H1 (cell line): ENCODE measurements at regions not wholly inside any gene's neighbourhood (a gene's known extent, or its start where the extent isn't known, plus 50 kb on each side); places are given as distances from the start of the nearest gene placed in this dataset.

ENCODE experiments used
- CTCF ChIA-PET: fragments of 300-600 bp; sonication (Branson Sonifier 250); formaldehyde crosslinking; loops from one replicate; lab custom pipeline; 2021; ENCODE audit not compliant: partially characterized antibody; lab: Charles Lee
- POLR2A ChIA-PET: fragments of 300-600 bp; sonication (Branson Sonifier 250); formaldehyde crosslinking; loops from one replicate; lab custom pipeline; 2021; ENCODE audit warnings: inconsistent platforms; ENCODE audit not compliant: partially characterized antibody; lab: Charles Lee
- DNase-seq, 2 experiments: peaks; one replicate each; pipeline versions ENCODE4 v3.0.0 to v3.0.0-alpha.2; 2010 to 2022; ENCODE audit warnings: low spot score in 2 of 2, low read depth in 1 of 2, mixed read lengths in 1 of 2
- FAIRE-seq: peaks from 2 replicates; lab custom pipeline; 2011; peaks lifted over from hg19 to GRCh38; lab: Jason Lieb, UNC
- H2AFZ ChIP-seq: 2 replicates; pipeline ENCODE4 v1.8.1; 2012; ENCODE audit warnings: low read length, inconsistent platforms
- H2AK5ac ChIP-seq: 2 replicates; pipeline ENCODE4 v1.6.1; 2013; ENCODE audit warnings: low read depth, low read length
- H2BK120ac ChIP-seq: replicated peaks from 2 replicates; pipeline ENCODE3; 2013; ENCODE audit warnings: low read depth, low read length, inconsistent platforms
- H2BK12ac ChIP-seq: 2 replicates; pipeline ENCODE4 v1.6.1; 2013; ENCODE audit warnings: low read depth, low read length
- H2BK15ac ChIP-seq: 2 replicates; pipeline ENCODE4 v1.6.1; 2013; ENCODE audit warnings: low read length
- H2BK20ac ChIP-seq: 2 replicates; pipeline ENCODE4 v1.6.1; 2013; ENCODE audit warnings: low read length
- H2BK5ac ChIP-seq: 2 replicates; pipeline ENCODE4 v1.6.1; 2013; ENCODE audit warnings: low read depth, low read length
- H3K14ac ChIP-seq: 2 replicates; pipeline ENCODE4 v1.6.1; 2013; ENCODE audit warnings: inconsistent platforms; ENCODE audit not compliant: insufficient read length
- H3K18ac ChIP-seq: 2 replicates; pipeline ENCODE4 v1.6.1; 2013; ENCODE audit warnings: low read length; ENCODE audit errors: extremely low read depth
- H3K23ac ChIP-seq: 2 replicates; pipeline ENCODE4 v1.6.1; 2013; ENCODE audit warnings: inconsistent platforms; ENCODE audit not compliant: insufficient read length
- H3K23me2 ChIP-seq: 2 replicates; pipeline ENCODE4 v1.6.1; 2013; ENCODE audit warnings: low read depth, low read length
- H3K27ac ChIP-seq: 2 replicates; pipeline ENCODE4 v1.6.1; 2011; ENCODE audit warnings: low read depth, low read length, inconsistent platforms
- H3K27me3 ChIP-seq, 4 experiments: replicated peaks in 1 of 4; 1 replicate in 1 of 4; 2 replicates in 3 of 4; pipeline versions ENCODE4 v1.6.1 to v1.8.1; 2011 to 2013; ENCODE audit warnings: low read length in 3 of 4, mild to moderate bottlenecking in 3 of 4, inconsistent platforms in 2 of 4, mixed read lengths in 2 of 4, moderate library complexity in 1 of 4; ENCODE audit not compliant: control insufficient read depth in 3 of 4, insufficient read depth in 3 of 4; ENCODE audit errors: extremely low read depth in 1 of 4
- H3K36me3 ChIP-seq, 4 experiments: 2 replicates each; pipeline versions ENCODE4 v1.6.1 to v1.8.1; 2011 to 2013; ENCODE audit warnings: mild to moderate bottlenecking in 4 of 4, low read length in 3 of 4, moderate library complexity in 2 of 4, control low read depth in 1 of 4, inconsistent platforms in 1 of 4; ENCODE audit not compliant: insufficient read depth in 4 of 4, control insufficient read depth in 2 of 4
- H3K4ac ChIP-seq: replicated peaks from 2 replicates; pipeline ENCODE3; 2013; ENCODE audit warnings: low read length, low read depth, mixed read lengths, inconsistent platforms; ENCODE audit not compliant: insufficient read length
- H3K4me1 ChIP-seq, 4 experiments: replicated peaks in 1 of 4; 1 replicate in 1 of 4; 2 replicates in 3 of 4; pipeline versions ENCODE4 v1.6.1 to v1.8.1; 2011 to 2013; ENCODE audit warnings: low read length in 3 of 4, inconsistent platforms in 2 of 4, mixed read lengths in 1 of 4; ENCODE audit not compliant: insufficient read depth in 4 of 4, control insufficient read depth in 3 of 4
- H3K4me2 ChIP-seq, 2 experiments: 2 replicates each; pipeline versions ENCODE4 v1.6.1 to v1.8.1; 2011 to 2013; ENCODE audit warnings: low read depth in 2 of 2, low read length in 2 of 2, control low read depth in 1 of 2, inconsistent platforms in 1 of 2, mild to moderate bottlenecking in 1 of 2; ENCODE audit not compliant: insufficient read depth in 1 of 2
- H3K4me3 ChIP-seq, 4 experiments: fragments of 200-600, 300-600 bp in 1 of 4; sonication (generic), shearing (Covaris generic), sonication (Bioruptor Twin) in 1 of 4; 2 replicates each; pipeline versions ENCODE4 v1.5.1 to v1.8.1; 2011 to 2016; ENCODE audit warnings: low read length in 4 of 4, low read depth in 3 of 4, control low read depth in 2 of 4, inconsistent platforms in 2 of 4, mild to moderate bottlenecking in 2 of 4, mixed read lengths in 1 of 4, moderate library complexity in 1 of 4; ENCODE audit not compliant: insufficient read depth in 2 of 4; ENCODE audit errors: extremely low read depth in 1 of 4
- H3K56ac ChIP-seq: replicated peaks from 2 replicates; pipeline ENCODE3; 2013; ENCODE audit warnings: low read depth, mild to moderate bottlenecking, mixed read lengths, low read length, inconsistent platforms; ENCODE audit not compliant: insufficient read length
- H3K79me1 ChIP-seq: 2 replicates; pipeline ENCODE4 v1.6.1; 2013; ENCODE audit warnings: low read depth, low read length, control low read depth
- H3K79me2 ChIP-seq, 2 experiments: 2 replicates each; pipeline versions ENCODE4 v1.6.1 to v1.8.1; 2012 to 2013; ENCODE audit warnings: low read length in 2 of 2, mild to moderate bottlenecking in 2 of 2, inconsistent platforms in 1 of 2; ENCODE audit not compliant: insufficient read depth in 2 of 2, control insufficient read depth in 1 of 2
- H3K9ac ChIP-seq, 4 experiments: replicated peaks in 1 of 4; 1 replicate in 1 of 4; 2 replicates in 3 of 4; pipeline versions ENCODE4 v1.6.1 to v1.8.1; 2011 to 2013; ENCODE audit warnings: low read depth in 3 of 4, low read length in 3 of 4, control low read depth in 2 of 4, mild to moderate bottlenecking in 2 of 4, moderate library complexity in 2 of 4, inconsistent platforms in 1 of 4; ENCODE audit errors: extremely low read depth in 1 of 4
- H3K9me3 ChIP-seq, 2 experiments: 2 replicates each; pipeline versions ENCODE4 v1.6.1 to v1.8.1; 2012 to 2013; ENCODE audit warnings: mild to moderate bottlenecking in 2 of 2, moderate library complexity in 2 of 2, control low read depth in 1 of 2, inconsistent platforms in 1 of 2, low read depth in 1 of 2, low read length in 1 of 2, mixed read lengths in 1 of 2; ENCODE audit not compliant: insufficient read depth in 2 of 2
- H4K20me1 ChIP-seq, 2 experiments: replicated peaks in 1 of 2; 2 replicates each; pipeline versions ENCODE3 to v1.8.1; 2011 to 2013; ENCODE audit warnings: inconsistent platforms in 2 of 2, low read length in 2 of 2, mild to moderate bottlenecking in 1 of 2; ENCODE audit not compliant: insufficient read depth in 2 of 2, control insufficient read depth in 1 of 2
- H4K5ac ChIP-seq: 2 replicates; pipeline ENCODE4 v1.6.1; 2013; ENCODE audit warnings: low read length, low read depth, mixed read lengths, inconsistent platforms; ENCODE audit not compliant: insufficient read length
- H4K8ac ChIP-seq: 2 replicates; pipeline ENCODE4 v1.8.0; 2013; ENCODE audit warnings: mild to moderate bottlenecking, moderate library complexity, low read length, inconsistent platforms; ENCODE audit not compliant: insufficient read depth; ENCODE audit errors: extremely low read depth
- H4K91ac ChIP-seq: replicated peaks from 2 replicates; pipeline ENCODE3; 2013; ENCODE audit warnings: low read length, mixed read lengths, inconsistent platforms; ENCODE audit not compliant: insufficient read length
- ATF3 ChIP-seq: IDR thresholded peaks from 2 replicates; pipeline ENCODE4 v1.6.1; 2011; ENCODE audit warnings: low read depth, mild to moderate bottlenecking, low read length; ENCODE audit not compliant: insufficient read depth
- CREB1 ChIP-seq: IDR thresholded peaks from 2 replicates; pipeline ENCODE4 v1.6.1; 2012; ENCODE audit warnings: inconsistent platforms
- E2F6 ChIP-seq: IDR thresholded peaks from 2 replicates; pipeline ENCODE4 v1.6.1; 2012; ENCODE audit warnings: inconsistent platforms
- EGR1 ChIP-seq: IDR thresholded peaks from 2 replicates; pipeline ENCODE4 v1.6.1; 2011; ENCODE audit warnings: low read depth, low read length, borderline replicate concordance
- EP300 ChIP-seq, 2 experiments: IDR thresholded peaks; 1 replicate in 1 of 2; 2 replicates in 1 of 2; pipeline ENCODE4 v1.6.1; 2011 to 2012; ENCODE audit warnings: low read depth in 2 of 2, low read length in 2 of 2, mild to moderate bottlenecking in 2 of 2, borderline replicate concordance in 1 of 2, inconsistent platforms in 1 of 2, moderate library complexity in 1 of 2
- EZH2 ChIP-seq: fragments of 200-600 bp; sonication (generic); IDR thresholded peaks from 2 replicates; pipeline ENCODE4 v1.7.1; 2012; ENCODE audit warnings: low read depth, mild to moderate bottlenecking, moderate library complexity, low read length, inconsistent platforms; ENCODE audit not compliant: severe bottlenecking
- GTF2F1 ChIP-seq: IDR thresholded peaks from 2 replicates; pipeline ENCODE4 v1.6.1; 2012; ENCODE audit warnings: low read depth, low read length, improper control_type of control experiment, borderline replicate concordance
- HDAC2 ChIP-seq, 2 experiments: fragments of 300-600 bp in 1 of 2; sonication (generic) in 1 of 2; IDR thresholded peaks; 2 replicates each; pipeline ENCODE4 v1.6.1; 2011 to 2012; ENCODE audit warnings: low read depth in 2 of 2, low read length in 2 of 2, mild to moderate bottlenecking in 2 of 2, moderate library complexity in 2 of 2, borderline replicate concordance in 1 of 2, inconsistent platforms in 1 of 2
- RAD21 ChIP-seq, 2 experiments: IDR thresholded peaks in 1 of 2; conservative IDR thresholded peaks in 1 of 2; 2 replicates each; pipeline ENCODE4 v1.6.1; 2011; ENCODE audit warnings: low read depth in 2 of 2, low read length in 2 of 2, improper control_type of control experiment in 1 of 2, inconsistent platforms in 1 of 2, mild to moderate bottlenecking in 1 of 2, moderate library complexity in 1 of 2
- USF2 ChIP-seq: IDR thresholded peaks from 2 replicates; pipeline ENCODE4 v1.6.1; 2011; ENCODE audit warnings: low read length, improper control_type of control experiment

GRCh38 chr10:8407501-8408021, 353.1 kb downstream of the GATA3 start:
- H2AFZ ChIP-seq = no peak overlapping the region
- H3K23me2 ChIP-seq = no peaks in the 10 kb centered on the region
- no peak overlapping the region for H2BK5ac ChIP-seq
- CTCF ChIA-PET = interaction anchor here (0.6 to 1.3 kb wide), 5 partner anchors 9 to 152 kb away, joined by 3 to 4 read pairs (median 4); no protein-coding TSS in a partner anchor
- H2BK15ac ChIP-seq = no peak overlapping the region
- H3K18ac ChIP-seq = no peak overlapping the region
- H4K8ac ChIP-seq = no peak overlapping the region
- H3K14ac ChIP-seq = no peak overlapping the region
- H4K91ac ChIP-seq = no peak overlapping the region
- H2BK120ac ChIP-seq = no peak overlapping the region
- H3K36me3 ChIP-seq = no peaks in the 10 kb centered on the region
- H2BK12ac ChIP-seq = no peak overlapping the region
- H3K56ac ChIP-seq = no peak overlapping the region
- no peak overlapping the region for H3K27ac ChIP-seq
- POLR2A ChIA-PET = interaction anchor here (0.6 kb wide), 1 partner anchor 1755 kb away, joined by 3 read pairs; no protein-coding TSS in a partner anchor
- no peak overlapping the region for H3K9ac ChIP-seq
- H3K4ac ChIP-seq = no peak overlapping the region
- no peak overlapping the region for H3K4me2 ChIP-seq
- H3K79me2 ChIP-seq = no peaks in the 10 kb centered on the region
- no peak overlapping the region for H2AK5ac ChIP-seq
- H4K20me1 ChIP-seq = no peaks in the 10 kb centered on the region
- no peak overlapping the region for H2BK20ac ChIP-seq
- no peak overlapping the region for H3K4me3 ChIP-seq
- H3K27me3 ChIP-seq = no peaks in the 10 kb centered on the region
- no peak overlapping the region for H3K23ac ChIP-seq
- H3K79me1 ChIP-seq = no peaks in the 10 kb centered on the region
- H3K4me1 ChIP-seq = peaks cover 0 to 4% (median 2%) of the 10 kb centered on the region in 4 experiments; a peak in 2 of 7 replicates
- DNase-seq (no peak), FAIRE-seq (no peak)
- H3K9me3 ChIP-seq = no peaks in the 10 kb centered on the region
- H4K5ac ChIP-seq = no peak overlapping the region
- TF ChIP-seq GTF2F1 (no peak), EGR1 (no peak), EZH2 (no peak), USF2 (no peak), ATF3 (no peak), HDAC2 (IDR thresholded peaks at IDR 0.05; ENCODE audit: borderline replicate concordance in 1 of 2, low read depth in 2 of 2, low read length in 2 of 2) (no peak), EP300 (IDR thresholded peaks at IDR 0.05; ENCODE audit: borderline replicate concordance in 1 of 2, low read depth in 2 of 2, low read length in 2 of 2) (no peak), CREB1 (no peak), E2F6 (no peak), RAD21 (IDR thresholded peaks at IDR 0.05 in 1 of 2, conservative IDR thresholded peaks at IDR 0.05 in 1 of 2; ENCODE audit: low read depth in 2 of 2, low read length in 2 of 2) (no peak)
